Ascending aorta (tissue), 2 donors: ENCODE measurements at regions not wholly inside any gene's neighbourhood (a gene's known extent, or its start where the extent isn't known, plus 50 kb on each side); places are given as distances from the start of the nearest gene placed in this dataset.

Source experiments
- DNase-seq, 2 donors: peaks; one replicate each; pipeline ENCODE4 v3.0.0-alpha.2; 2019; ENCODE audit warnings: low spot score in 2 of 2
- H3K27ac ChIP-seq, 2 donors: fragments of 200-600 bp; sonication (generic); one replicate each; pipeline ENCODE4 v1.5.1; 2016 to 2017; ENCODE audit warnings: mild to moderate bottlenecking in 1 of 2
- H3K27me3 ChIP-seq: fragments of 200-600 bp; sonication (generic); one replicate; pipeline ENCODE4 v1.5.1; 2017
- H3K36me3 ChIP-seq, 2 donors: fragments of 200-600 bp; sonication (generic); one replicate each; pipeline ENCODE4 v1.5.1; 2016
- H3K4me1 ChIP-seq, 2 donors: fragments of 200-600 bp; sonication (generic); one replicate each; pipeline ENCODE4 v1.5.1; 2016 to 2017; ENCODE audit warnings: mild to moderate bottlenecking in 1 of 2
- H3K4me3 ChIP-seq, 2 donors: fragments of 200-600 bp; sonication (generic); one replicate each; pipeline ENCODE4 v1.5.1; 2016 to 2017; ENCODE audit warnings: mild to moderate bottlenecking in 1 of 2
- H3K9me3 ChIP-seq, 2 donors: fragments of 200-600 bp; sonication (generic); one replicate each; pipeline ENCODE4 v1.5.1; 2016
- intact Hi-C: fragments of 100-400 bp; cut with DNase I; formaldehyde crosslinking; loops from one replicate; pipeline ENCODE4 v1.15.1; 2023
- TF ChIP-seq, protein P1 (sequence below), 3 experiments: fragments of 200-600 bp in 2 of 3; fragments of 450-650 bp in 1 of 3; sonication (generic) in 2 of 3; IDR thresholded peaks; one replicate each; pipeline ENCODE4 v1.5.1; 2016 to 2019; ENCODE audit warnings: antibody characterized with exemption in 3 of 3, mild to moderate bottlenecking in 1 of 3, moderate library complexity in 1 of 3

DNA sequence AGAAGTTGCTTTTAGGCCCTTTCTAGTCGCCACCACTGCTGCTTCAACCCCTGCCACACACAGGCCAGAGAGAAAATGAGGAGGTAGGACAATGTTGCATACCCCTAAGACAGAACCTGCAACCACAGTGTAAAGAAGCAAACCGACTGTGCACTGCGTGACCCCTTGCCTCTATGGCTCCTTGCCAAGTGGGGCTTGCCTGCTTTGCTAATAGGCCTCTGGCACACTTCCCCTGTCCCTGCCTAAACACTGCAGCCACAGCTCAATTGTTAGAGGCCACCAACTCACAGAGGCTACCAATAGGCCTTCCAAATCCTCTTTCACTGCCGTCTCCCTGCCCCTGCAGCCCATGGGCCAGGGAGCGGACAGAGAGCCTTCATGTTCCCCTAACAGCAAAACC is 280.1 kb downstream of the CDH10 start:
- H3K9me3 ChIP-seq, result no peaks in the 10 kb centered on the region
- intact Hi-C loops, result no loop called here
- no peaks in the 10 kb centered on the region for H3K36me3 ChIP-seq
- no peaks in the 10 kb centered on the region for H3K27me3 ChIP-seq
- no peak overlapping the region for H3K4me3 ChIP-seq
- H3K27ac ChIP-seq, result no peak overlapping the region
- TF ChIP-seq, protein P1, sequence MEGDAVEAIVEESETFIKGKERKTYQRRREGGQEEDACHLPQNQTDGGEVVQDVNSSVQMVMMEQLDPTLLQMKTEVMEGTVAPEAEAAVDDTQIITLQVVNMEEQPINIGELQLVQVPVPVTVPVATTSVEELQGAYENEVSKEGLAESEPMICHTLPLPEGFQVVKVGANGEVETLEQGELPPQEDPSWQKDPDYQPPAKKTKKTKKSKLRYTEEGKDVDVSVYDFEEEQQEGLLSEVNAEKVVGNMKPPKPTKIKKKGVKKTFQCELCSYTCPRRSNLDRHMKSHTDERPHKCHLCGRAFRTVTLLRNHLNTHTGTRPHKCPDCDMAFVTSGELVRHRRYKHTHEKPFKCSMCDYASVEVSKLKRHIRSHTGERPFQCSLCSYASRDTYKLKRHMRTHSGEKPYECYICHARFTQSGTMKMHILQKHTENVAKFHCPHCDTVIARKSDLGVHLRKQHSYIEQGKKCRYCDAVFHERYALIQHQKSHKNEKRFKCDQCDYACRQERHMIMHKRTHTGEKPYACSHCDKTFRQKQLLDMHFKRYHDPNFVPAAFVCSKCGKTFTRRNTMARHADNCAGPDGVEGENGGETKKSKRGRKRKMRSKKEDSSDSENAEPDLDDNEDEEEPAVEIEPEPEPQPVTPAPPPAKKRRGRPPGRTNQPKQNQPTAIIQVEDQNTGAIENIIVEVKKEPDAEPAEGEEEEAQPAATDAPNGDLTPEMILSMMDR (IDR thresholded peaks at IDR 0.05), result no peak
- DNase-seq, result no peak
- H3K4me1 ChIP-seq, result no peaks in the 10 kb centered on the region

DNA sequence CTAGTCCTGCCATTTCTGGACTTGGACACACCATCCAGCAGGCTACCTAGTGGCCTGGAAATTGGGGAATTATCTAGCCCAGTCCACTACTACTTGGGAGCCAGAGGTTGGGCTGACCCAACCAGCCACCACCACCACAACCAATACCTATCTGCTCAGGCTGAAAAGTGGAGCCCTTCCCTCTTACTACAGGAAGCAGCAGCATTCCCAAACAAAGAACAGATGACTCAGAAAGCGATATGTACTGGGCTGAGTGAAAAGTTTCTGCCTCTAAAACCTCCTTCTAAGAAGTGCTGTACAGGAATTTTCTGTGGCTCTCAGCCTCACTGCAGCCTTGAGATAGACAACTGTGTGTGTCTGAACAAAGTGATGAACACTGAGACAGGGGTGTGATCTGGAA is 279.4 kb downstream of the CDH10 start:
- H3K27me3 ChIP-seq, result no peaks in the 10 kb centered on the region
- H3K9me3 ChIP-seq, result no peaks in the 10 kb centered on the region
- no peak for DNase-seq
- TF ChIP-seq, protein P1 (IDR thresholded peaks at IDR 0.05), result no peak
- intact Hi-C loops, result no loop called here
- H3K36me3 ChIP-seq, result no peaks in the 10 kb centered on the region
- no peak overlapping the region for H3K27ac ChIP-seq
- no peak overlapping the region for H3K4me3 ChIP-seq
- H3K4me1 ChIP-seq, result no peaks in the 10 kb centered on the region

- TF ChIP-seq, protein P1 (IDR thresholded peaks at IDR 0.05), result no peak
- H3K27me3 ChIP-seq, result no peaks in the 10 kb centered on the region
- H3K4me3 ChIP-seq, result no peak overlapping the region
- intact Hi-C loops, result no loop called here
- H3K27ac ChIP-seq, result no peak overlapping the region
- no peaks in the 10 kb centered on the region for H3K36me3 ChIP-seq
- no peak for DNase-seq
- H3K4me1 ChIP-seq, result no peaks in the 10 kb centered on the region
- no peaks in the 10 kb centered on the region for H3K9me3 ChIP-seq
Observed at GRCh38 chr5:24367216-24367615, 277.6 kb downstream of the CDH10 start.

DNA sequence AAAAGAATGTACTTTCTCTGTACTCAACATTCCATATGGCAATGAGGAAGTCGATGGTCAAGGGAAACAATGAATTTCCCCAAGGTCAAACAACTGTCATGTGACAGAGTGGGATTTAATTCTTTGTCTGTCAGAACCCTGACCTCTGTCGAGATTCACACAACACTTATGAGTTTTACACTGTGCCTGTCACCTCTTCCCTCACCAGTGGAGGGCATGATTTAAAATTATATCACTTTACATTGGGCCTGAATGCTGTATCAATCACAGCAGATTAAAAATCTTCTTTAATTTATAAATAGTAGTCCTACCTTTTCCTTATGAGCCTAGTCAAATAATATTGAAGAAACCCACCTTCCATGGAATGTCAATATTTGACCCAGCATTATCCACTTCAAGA is 276.7 kb downstream of the CDH10 start:
- TF ChIP-seq, protein P1 (IDR thresholded peaks at IDR 0.05), result no peak
- Histone ChIP-seq H3K4me1 (no peaks in the 10 kb centered on the region), H3K27ac (no peak overlapping the region), H3K36me3 (no peaks in the 10 kb centered on the region), H3K4me3 (no peak overlapping the region), H3K27me3 (no peaks in the 10 kb centered on the region), H3K9me3 (no peaks in the 10 kb centered on the region)
- DNase-seq, result no peak
- intact Hi-C loops, result no loop called here

- H3K4me3 ChIP-seq, result no peak overlapping the region
- no peaks in the 10 kb centered on the region for H3K36me3 ChIP-seq
- no peak for DNase-seq
- H3K4me1 ChIP-seq, result no peaks in the 10 kb centered on the region
- TF ChIP-seq, protein P1 (IDR thresholded peaks at IDR 0.05), result no peak
- H3K27me3 ChIP-seq, result no peaks in the 10 kb centered on the region
- no peak overlapping the region for H3K27ac ChIP-seq
- intact Hi-C loops, result no loop called here
- H3K9me3 ChIP-seq, result no peaks in the 10 kb centered on the region
Observed at GRCh38 chr5:24376210-24376609, 268.6 kb downstream of the CDH10 start.

DNA sequence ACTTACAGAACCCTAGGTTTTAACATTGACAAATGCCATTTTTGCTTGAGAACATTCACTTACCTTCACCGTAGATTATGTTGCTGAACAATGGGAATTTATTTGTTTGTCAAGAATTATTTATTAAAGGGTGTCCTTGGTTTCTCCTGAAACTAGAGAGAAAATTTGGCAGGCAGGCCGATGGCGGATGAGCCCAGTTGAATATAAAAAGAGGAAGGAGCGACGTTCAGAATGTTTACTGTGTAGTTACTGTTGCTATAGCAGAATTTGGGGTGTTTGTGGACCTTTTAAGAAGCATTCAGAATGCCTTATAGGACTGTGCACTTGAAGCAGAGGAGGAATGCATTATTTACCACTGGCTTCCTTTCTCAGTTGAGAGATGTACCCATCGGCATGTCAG is 268.2 kb downstream of the CDH10 start:
- no peaks in the 10 kb centered on the region for H3K36me3 ChIP-seq
- no peaks in the 10 kb centered on the region for H3K27me3 ChIP-seq
- TF ChIP-seq, protein P1 (IDR thresholded peaks at IDR 0.05), result no peak
- DNase-seq, result no peak
- intact Hi-C loops, result no loop called here
- H3K9me3 ChIP-seq, result no peaks in the 10 kb centered on the region
- H3K4me1 ChIP-seq, result no peaks in the 10 kb centered on the region
- no peak overlapping the region for H3K4me3 ChIP-seq
- no peak overlapping the region for H3K27ac ChIP-seq
